Duodenal mucosa (tissue), 2 donors: ENCODE measurements at regions not wholly inside any gene's neighbourhood (a gene's known extent, or its start where the extent isn't known, plus 50 kb on each side); places are given as distances from the start of the nearest gene placed in this dataset.

Experiments
- H3K27ac ChIP-seq: one replicate; pipeline ENCODE4 v1.7.0; 2013; ENCODE audit warnings: low read depth, low read length
- H3K27me3 ChIP-seq, 2 donors: one replicate each; pipeline ENCODE4 v1.7.0; 2013; ENCODE audit warnings: low read length in 2 of 2, control low read depth in 1 of 2; ENCODE audit not compliant: insufficient read depth in 2 of 2, control insufficient read depth in 1 of 2
- H3K36me3 ChIP-seq, 2 donors: one replicate each; pipeline ENCODE4 v1.7.0; 2013; ENCODE audit warnings: low read length in 2 of 2, control low read depth in 1 of 2; ENCODE audit not compliant: insufficient read depth in 2 of 2, control insufficient read depth in 1 of 2
- H3K4me1 ChIP-seq, 2 donors: one replicate each; pipeline ENCODE4 v1.7.0; 2013; ENCODE audit warnings: low read length in 2 of 2, control low read depth in 1 of 2; ENCODE audit not compliant: insufficient read depth in 2 of 2, control insufficient read depth in 1 of 2
- H3K4me3 ChIP-seq, 2 donors: one replicate each; pipeline ENCODE4 v1.7.0; 2013; ENCODE audit warnings: low read length in 2 of 2, low read depth in 1 of 2
- H3K9ac ChIP-seq, 2 donors: one replicate each; pipeline ENCODE4 v1.7.0; 2013; ENCODE audit warnings: low read length in 2 of 2, low read depth in 1 of 2
- H3K9me3 ChIP-seq, 2 donors: one replicate each; pipeline ENCODE4 v1.7.0; 2013; ENCODE audit warnings: low read length in 2 of 2, control low read depth in 1 of 2; ENCODE audit not compliant: control insufficient read depth in 1 of 2

DNA sequence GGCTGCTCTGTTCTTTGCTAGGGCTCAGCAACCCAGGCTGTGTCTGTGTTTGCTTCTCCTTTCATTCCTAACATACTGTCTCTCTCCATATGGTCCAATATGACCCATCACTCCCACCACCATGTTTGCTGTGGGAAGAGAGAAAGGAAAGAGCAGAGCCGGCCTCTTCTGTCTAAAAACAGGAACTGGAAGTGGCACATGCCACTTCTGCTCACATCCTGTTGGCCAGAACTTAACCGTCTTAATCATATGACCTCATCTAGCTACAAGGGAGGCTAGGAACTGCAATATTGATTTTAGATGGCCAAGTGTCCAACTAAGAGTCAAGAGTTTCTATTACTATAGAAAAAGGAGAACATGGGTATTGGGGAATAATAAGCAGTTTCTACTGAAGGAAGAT, 212.5 kb upstream of the CHD6 start:
- H3K9me3 ChIP-seq, result no peaks in the 10 kb centered on the region
- H3K4me1 ChIP-seq, result no peaks in the 10 kb centered on the region
- H3K9ac ChIP-seq, result no peak overlapping the region
- peaks cover 0 to 8% of the 10 kb centered on the region in 2 donors for H3K27me3 ChIP-seq
- H3K36me3 ChIP-seq, result no peaks in the 10 kb centered on the region
- H3K4me3 ChIP-seq, result no peak overlapping the region
- H3K27ac ChIP-seq, result no peak overlapping the region

DNA sequence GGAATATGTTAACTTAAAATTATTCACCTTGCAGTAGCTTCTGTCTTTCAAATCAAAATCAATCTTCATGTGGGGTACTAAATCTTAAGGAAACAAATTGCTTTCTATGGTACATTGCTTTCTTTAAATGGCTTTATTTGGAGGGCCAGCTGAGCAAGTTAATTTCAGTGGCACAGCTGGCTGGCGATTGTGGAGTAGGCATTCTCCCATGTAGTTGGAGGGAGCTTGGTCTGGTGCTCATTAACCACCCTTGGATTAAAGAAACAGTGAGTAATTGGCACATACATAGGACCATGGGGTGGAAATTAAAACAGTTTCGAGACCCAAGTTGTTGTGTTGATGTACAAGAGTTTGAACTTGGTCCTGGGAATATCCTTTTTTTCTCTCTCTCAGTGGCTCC, 201.3 kb upstream of the CHD6 start:
- Histone ChIP-seq H3K36me3 (no peaks in the 10 kb centered on the region), H3K4me1 (no peaks in the 10 kb centered on the region), H3K4me3 (no peak overlapping the region), H3K27ac (no peak overlapping the region), H3K27me3 (no peaks in the 10 kb centered on the region), H3K9me3 (no peaks in the 10 kb centered on the region), H3K9ac (no peak overlapping the region)

DNA sequence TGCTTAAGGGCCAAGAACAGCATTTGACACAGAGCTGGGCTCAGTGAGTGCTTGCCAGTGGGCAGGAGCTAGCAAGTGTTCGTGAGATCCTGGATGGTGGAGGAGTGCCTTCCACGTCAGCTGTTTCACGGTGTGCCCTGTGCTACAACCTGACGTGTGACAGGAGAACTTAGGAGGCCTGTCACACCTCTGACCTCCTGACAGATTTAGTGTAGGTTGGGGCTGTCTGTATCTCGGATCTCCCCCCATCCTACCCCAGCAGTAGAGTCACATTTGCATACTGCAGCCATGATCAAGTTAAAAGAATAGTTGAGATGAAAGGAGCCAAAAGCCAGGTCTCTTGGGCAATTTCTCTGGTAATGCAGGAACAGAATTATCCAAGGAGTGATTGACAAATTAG, 200.8 kb upstream of the CHD6 start:
- Histone ChIP-seq H3K27ac (no peak overlapping the region), H3K36me3 (no peaks in the 10 kb centered on the region), H3K4me3 (no peak overlapping the region), H3K9ac (no peak overlapping the region), H3K27me3 (no peaks in the 10 kb centered on the region), H3K9me3 (no peaks in the 10 kb centered on the region), H3K4me1 (no peaks in the 10 kb centered on the region)

DNA sequence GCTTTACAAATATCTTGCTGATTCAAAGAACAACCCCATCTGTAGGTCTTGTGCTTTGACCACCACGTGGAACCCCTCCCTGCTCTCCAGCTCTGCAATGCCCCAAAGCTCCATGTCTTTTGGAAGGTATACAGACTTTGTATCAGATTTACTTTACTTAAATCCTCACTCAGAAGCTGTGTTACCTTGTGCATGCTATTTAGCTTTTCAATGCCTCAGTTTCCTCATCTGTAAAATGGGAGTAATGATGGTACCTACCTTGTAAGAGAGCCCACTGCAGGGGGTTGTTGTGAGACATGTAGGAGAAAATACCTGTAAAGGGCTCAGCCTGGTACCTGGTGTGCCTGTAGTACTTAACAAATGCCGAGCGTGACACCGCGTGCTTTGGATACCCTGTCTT, 200.2 kb upstream of the CHD6 start:
- no peaks in the 10 kb centered on the region for H3K4me1 ChIP-seq
- no peak overlapping the region for H3K4me3 ChIP-seq
- no peak overlapping the region for H3K27ac ChIP-seq
- H3K9ac ChIP-seq, result no peak overlapping the region
- H3K27me3 ChIP-seq, result no peaks in the 10 kb centered on the region
- no peaks in the 10 kb centered on the region for H3K36me3 ChIP-seq
- no peaks in the 10 kb centered on the region for H3K9me3 ChIP-seq

DNA sequence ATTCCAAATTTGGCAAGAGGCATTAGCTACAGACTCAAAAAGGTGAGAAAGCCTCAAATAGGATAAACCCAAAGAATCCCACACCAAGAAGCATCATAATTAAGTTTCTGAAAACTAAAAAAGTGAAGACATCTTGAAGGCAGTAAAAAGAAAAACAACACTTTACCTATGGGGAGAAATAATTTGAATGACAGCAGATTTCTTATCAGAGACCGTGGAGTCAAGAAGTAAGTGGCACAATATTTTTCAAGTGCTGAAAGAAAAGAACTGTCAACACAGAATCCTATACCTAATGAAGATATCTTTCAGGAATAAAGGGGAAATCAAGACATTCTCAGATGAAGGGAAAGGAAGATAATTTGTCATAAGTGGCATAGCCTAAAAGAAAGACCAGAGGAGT, 193.3 kb upstream of the CHD6 start:
- Histone ChIP-seq H3K27ac (no peak overlapping the region), H3K4me1 (no peaks in the 10 kb centered on the region), H3K4me3 (no peak overlapping the region), H3K36me3 (no peaks in the 10 kb centered on the region), H3K9me3 (no peaks in the 10 kb centered on the region), H3K27me3 (no peaks in the 10 kb centered on the region), H3K9ac (no peak overlapping the region)

DNA sequence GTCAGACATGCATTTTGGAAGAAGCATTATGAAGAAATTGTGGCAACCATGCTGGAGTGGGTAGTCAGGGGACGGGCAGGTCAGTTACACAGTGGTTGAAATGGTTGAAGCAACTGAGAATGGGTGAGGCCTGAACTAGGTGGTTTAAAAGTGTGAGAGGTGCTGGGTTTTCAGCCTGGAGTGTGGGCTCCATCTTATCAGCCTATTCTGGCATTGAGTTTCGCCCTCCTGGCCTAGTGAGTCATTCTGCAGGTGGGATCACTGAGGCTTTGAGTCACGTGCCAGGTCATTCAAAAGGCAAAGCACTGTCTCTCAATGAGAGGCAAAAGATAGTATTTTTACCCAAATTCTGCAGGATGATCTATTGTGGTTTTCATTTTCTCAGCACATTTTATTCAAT, 181.9 kb upstream of the CHD6 start:
- Histone ChIP-seq H3K4me3 (no peak overlapping the region), H3K36me3 (no peaks in the 10 kb centered on the region)

DNA sequence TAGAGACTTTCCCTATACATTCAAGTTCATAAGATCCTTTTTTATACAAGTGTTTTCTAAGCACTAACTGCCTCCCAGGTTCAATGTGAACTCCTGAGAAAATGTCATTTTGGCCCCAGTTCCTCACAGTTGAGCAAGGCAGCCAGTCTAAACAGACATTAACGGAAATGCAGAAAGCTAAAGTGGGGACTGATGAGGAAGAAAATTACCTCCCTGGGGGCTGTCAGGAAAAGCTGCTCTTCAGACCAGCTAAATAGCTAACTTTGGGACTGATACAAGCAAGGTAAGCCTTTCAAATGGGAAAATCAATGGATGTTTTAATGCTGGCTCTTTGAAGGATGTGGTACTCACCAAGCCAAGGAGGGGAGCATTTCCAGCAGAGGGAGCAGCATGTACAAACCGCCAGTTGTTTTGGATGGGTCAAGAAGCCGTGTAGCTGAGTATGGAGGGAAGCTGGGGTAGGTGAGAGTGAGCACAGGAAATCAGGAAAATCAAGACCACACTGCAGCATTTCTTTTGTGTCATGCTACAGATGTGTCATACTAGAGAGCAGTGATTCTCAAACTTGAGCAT, 180.8 kb upstream of the CHD6 start:
- H3K9ac ChIP-seq, result no peak overlapping the region
- H3K27ac ChIP-seq, result no peak overlapping the region
- H3K36me3 ChIP-seq, result no peaks in the 10 kb centered on the region
- H3K4me1 ChIP-seq, result no peaks in the 10 kb centered on the region
- H3K4me3 ChIP-seq, result no peak overlapping the region
- no peaks in the 10 kb centered on the region for H3K9me3 ChIP-seq
- peaks cover 0 to 5% of the 10 kb centered on the region in 2 donors for H3K27me3 ChIP-seq

More for the DNA sequence above, 181.9 kb upstream of the CHD6 start:
- H3K9ac ChIP-seq, result no peak overlapping the region
- peaks cover 0 to 5% of the 10 kb centered on the region in 2 donors for H3K27me3 ChIP-seq
- no peaks in the 10 kb centered on the region for H3K4me1 ChIP-seq
- H3K27ac ChIP-seq, result no peak overlapping the region
- H3K9me3 ChIP-seq, result no peaks in the 10 kb centered on the region

DNA sequence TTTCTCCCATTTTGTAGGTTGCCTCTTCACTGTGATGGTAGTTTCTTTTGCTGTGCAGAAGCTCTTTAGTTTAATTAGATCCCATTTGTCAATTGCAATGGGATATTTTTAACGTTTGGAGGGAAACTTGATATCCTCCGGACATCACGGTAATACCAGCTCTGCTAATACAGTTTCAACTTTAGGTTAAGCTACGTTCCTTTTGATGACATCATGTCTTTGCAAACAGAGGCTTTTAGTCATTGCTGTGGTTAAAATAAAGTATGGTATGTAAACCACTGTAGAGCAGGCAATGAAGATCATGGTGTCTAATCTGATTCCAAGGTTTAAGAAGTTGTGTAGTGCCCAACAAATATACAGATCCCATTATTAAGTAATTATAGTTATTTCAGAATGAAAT, 168.0 kb upstream of the CHD6 start:
- Histone ChIP-seq H3K4me1 (peaks cover 0 to 3% of the 10 kb centered on the region in 2 donors), H3K9me3 (no peaks in the 10 kb centered on the region), H3K27ac (no peak overlapping the region), H3K27me3 (no peaks in the 10 kb centered on the region), H3K9ac (no peak overlapping the region), H3K36me3 (no peaks in the 10 kb centered on the region), H3K4me3 (no peak overlapping the region)

DNA sequence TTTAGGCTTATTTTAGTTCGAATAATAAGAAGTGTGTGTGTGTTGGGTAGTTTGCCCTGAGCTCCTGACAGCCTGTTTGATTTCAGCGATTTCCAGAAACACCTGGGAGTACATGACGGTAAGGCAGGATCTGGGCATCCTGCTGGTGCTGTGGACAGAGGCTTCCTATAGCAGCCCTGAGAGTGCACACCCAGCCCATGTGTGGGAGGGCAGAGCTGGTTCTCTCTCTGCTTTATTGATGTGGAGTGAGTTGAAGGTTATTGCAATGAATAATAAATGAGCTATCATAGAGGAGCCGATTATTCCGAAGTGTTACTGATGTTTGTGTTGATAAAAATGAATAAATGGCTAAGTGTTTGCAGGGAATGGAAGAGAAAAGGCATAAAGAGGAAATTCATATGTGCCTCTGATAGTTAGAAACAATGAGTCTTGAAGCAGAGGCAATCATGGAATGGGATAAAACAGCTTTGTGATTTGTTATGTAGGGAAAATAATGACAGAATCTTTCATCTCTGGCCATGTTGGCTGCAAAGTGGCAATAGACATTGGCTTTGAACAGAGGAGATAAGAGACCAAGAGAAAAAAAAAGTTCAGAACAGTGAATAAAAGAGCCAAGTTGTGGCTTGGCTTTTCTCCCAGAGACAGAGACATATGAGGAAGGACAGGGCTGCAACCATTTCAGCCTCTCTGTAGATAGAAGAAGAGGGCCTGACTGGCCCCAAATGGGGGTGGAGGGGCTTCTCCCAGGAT, 166.2 kb upstream of the CHD6 start:
- H3K9ac ChIP-seq, result no peak overlapping the region
- H3K27me3 ChIP-seq, result no peaks in the 10 kb centered on the region
- H3K36me3 ChIP-seq, result no peaks in the 10 kb centered on the region
- no peaks in the 10 kb centered on the region for H3K9me3 ChIP-seq
- no peak overlapping the region for H3K4me3 ChIP-seq
- H3K4me1 ChIP-seq, result peaks cover 0 to 3% of the 10 kb centered on the region in 2 donors
- no peak overlapping the region for H3K27ac ChIP-seq

DNA sequence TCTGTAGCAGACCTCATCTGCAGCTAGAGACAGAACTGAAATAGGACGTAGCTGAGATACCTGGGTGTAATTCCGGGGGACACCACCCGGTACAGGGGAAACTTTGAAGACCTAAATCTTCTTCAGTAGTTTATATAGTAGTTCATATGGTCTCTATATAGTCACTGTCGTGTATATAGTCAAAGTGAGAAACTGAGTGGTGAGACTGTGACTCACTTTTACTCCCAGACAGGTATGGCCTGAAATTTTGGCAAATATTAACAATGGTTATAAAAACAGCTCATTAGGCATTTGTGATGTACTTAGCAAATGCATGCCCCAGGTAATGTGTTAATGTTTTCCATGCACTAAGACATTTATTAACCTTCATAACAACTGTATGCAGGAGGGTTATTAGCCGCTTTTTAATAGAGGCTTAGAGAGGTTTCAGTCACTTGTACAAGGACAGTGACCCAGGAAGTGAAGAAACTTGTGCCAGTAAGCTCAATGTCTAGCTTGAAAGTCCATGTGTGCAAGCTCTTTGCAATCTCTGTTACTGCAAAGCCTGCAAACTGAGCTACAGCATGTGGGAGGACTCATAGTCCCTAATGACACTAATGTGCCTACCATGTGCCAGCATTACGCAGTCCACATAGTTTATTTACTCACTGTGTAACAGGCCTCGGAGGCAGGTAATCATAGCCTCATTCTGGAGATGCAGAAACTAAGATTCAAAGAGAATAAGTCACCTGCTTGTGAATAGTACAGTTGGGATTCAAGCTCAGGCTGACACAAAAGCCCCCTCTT, 165.4 kb upstream of the CHD6 start:
- Histone ChIP-seq H3K27me3 (no peaks in the 10 kb centered on the region), H3K4me3 (no peak overlapping the region), H3K9ac (no peak overlapping the region), H3K4me1 (peaks cover 0 to 3% of the 10 kb centered on the region in 2 donors), H3K9me3 (no peaks in the 10 kb centered on the region), H3K27ac (no peak overlapping the region), H3K36me3 (no peaks in the 10 kb centered on the region)
